NCI-H2107 treated with DMSO at 0.1 percent for 48 hours (cell line): ENCODE measurements at regions not wholly inside any gene's neighbourhood (a gene's known extent, or its start where the extent isn't known, plus 50 kb on each side); places are given as distances from the start of the nearest gene placed in this dataset.

Experiments used
- DNase-seq: peaks from one replicate; lab custom pipeline; 2025; ENCODE audit not compliant: unreplicated experiment; lab: John Stamatoyannopoulos, UW

- no peak for DNase-seq
Measured at GRCh38 chr5:98713856-98714255, 59.6 kb upstream of the RGMB start.

DNA sequence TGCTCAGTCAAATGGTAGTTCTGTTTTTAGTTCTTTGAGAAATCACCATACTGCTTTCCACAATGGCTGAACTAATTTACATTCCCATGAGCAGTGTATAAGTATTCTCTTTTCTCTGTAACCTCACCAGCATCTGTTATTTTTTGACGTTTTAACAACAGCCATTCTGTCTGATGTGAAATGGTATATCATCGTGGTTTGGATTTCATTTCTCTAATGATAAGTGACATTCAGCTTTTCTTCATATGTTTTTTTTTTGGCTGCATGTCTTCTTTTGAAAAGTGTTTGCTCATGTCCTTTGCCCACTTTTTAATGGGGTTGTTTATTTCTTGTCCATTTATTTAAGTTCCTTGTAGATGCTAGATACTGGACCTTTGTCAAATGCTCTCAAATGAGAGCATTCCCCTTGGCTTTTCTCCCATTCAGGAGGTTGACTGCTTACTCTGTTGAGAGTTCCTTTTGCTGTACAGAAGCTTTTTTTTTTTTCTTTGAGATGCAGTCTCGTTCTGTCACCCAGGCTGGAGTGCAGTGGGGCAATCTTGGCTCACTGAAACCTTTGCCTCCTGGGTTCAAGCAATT is 58.7 kb upstream of the RGMB start:
- no peak for DNase-seq

DNA sequence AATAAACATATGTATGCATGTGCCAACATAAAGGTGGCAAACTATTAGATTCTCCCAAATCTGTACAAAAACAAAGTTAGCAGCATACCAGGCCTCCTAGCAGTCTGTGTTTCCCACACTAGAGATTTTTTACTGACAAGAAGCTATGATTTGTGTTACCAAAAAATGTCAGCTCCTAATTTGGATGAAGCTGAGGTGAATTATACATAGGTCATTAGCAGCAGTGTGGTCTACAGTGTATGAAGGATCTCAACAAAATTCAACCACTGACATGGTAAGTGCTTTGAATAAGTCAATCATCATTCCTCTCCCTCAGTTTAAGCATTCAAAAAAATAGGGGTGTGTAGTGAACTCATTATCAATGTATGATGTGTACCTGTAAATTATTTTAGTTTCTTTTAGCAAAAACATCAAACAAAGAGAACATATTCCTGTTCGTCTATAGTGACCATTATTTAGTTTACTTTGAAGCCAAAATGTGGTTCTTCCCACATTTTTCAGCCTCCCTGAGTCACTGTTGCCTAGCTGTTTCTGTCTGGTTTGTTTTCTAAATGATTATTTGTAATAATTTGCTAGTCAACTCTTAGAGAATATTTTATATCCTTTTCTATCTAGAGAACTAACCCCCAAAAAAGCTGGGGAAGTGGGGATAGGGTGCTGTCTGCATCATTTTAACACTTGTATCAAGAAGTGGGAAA is 52.1 kb upstream of the RGMB start:
- no peak for DNase-seq

GRCh38 chr5:98722188-98722587 is 51.3 kb upstream of the RGMB start:
- DNase-seq: no peak

DNA sequence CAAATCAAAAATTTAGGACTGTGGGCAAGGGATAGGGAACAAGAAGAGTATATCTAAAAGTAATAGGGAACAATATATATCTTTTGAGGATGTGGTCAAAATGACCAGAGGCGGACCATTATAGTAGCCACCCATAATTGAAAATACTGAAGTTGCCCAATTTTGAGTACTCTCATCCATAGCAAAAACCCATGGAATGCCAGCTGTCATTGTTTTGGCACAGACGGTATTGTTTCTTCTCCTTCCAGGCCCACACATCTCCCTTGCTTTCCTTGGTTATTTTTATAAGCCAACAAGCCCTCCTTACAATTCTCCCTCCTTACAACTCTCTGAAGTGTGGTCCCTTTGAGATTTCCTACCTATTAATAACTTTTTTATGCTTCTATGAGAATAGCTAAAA is 50.4 kb upstream of the RGMB start:
- DNase-seq: no peak
